Vagina (tissue), 2 donors: ENCODE measurements at regions not wholly inside any gene's neighbourhood (a gene's known extent, or its start where the extent isn't known, plus 50 kb on each side); places are given as distances from the start of the nearest gene placed in this dataset.

Source experiments
- DNase-seq, 2 donors: peaks; one replicate each; pipeline ENCODE4 v3.0.0-alpha.2; 2017; ENCODE audit errors: extremely low spot score in 2 of 2
- H3K27ac ChIP-seq: fragments of 200-600 bp; sonication (generic); one replicate; pipeline ENCODE4 v1.5.1; 2019
- H3K27me3 ChIP-seq: fragments of 200-600 bp; sonication (generic); one replicate; pipeline ENCODE4 v1.5.1; 2019
- H3K36me3 ChIP-seq, 2 donors: fragments of 200-600 bp; sonication (generic); one replicate each; pipeline ENCODE4 v1.5.1; 2017 to 2019
- H3K4me1 ChIP-seq: fragments of 200-600 bp; sonication (generic); one replicate; pipeline ENCODE4 v1.5.1; 2019
- H3K4me3 ChIP-seq, 2 donors: fragments of 200-600 bp; sonication (generic); 1 replicate in 1 of 2; 2 replicates in 1 of 2; pipeline ENCODE4 v1.5.1; 2016 to 2019
- H3K9me3 ChIP-seq: fragments of 200-600 bp; sonication (generic); one replicate; pipeline ENCODE4 v1.5.1; 2019
- CTCF ChIP-seq, 3 experiments: fragments of 450-650 bp in 2 of 3; fragments of 200-600 bp in 1 of 3; sonication (generic) in 1 of 3; IDR thresholded peaks; one replicate each; pipeline ENCODE4 v1.5.1; 2017 to 2019; ENCODE audit warnings: antibody characterized with exemption in 3 of 3, mild to moderate bottlenecking in 2 of 3, moderate library complexity in 2 of 3
- POLR2A ChIP-seq, 2 donors: fragments of 450-650 bp; IDR thresholded peaks; one replicate each; pipeline ENCODE4 v1.6.1; 2017; ENCODE audit warnings: antibody characterized with exemption in 2 of 2, mild to moderate bottlenecking in 2 of 2, moderate library complexity in 2 of 2
- POLR2AphosphoS5 ChIP-seq, 2 donors: sonication (generic); formaldehyde crosslinking; IDR thresholded peaks; one replicate each; pipeline ENCODE4 v1.9.0; 2017; ENCODE audit warnings: antibody characterized with exemption in 2 of 2, mild to moderate bottlenecking in 2 of 2, low read depth in 1 of 2; ENCODE audit not compliant: insufficient read depth in 1 of 2
- intact Hi-C: fragments of 100-400 bp; cut with DNase I; formaldehyde crosslinking; loops from one replicate; pipeline ENCODE4 v1.15.1; 2023

- H3K36me3 ChIP-seq: no peaks in the 10 kb centered on the region
- intact Hi-C loops: no loop called here
- H3K4me3 ChIP-seq: no peak overlapping the region
- H3K9me3 ChIP-seq: no peaks in the 10 kb centered on the region
- no peaks in the 10 kb centered on the region for H3K27me3 ChIP-seq
- H3K4me1 ChIP-seq: no peaks in the 10 kb centered on the region
- H3K27ac ChIP-seq: no peak overlapping the region
- TF ChIP-seq POLR2A (IDR thresholded peaks at IDR 0.05) (no peak), POLR2AphosphoS5 (IDR thresholded peaks at IDR 0.05; ENCODE audit: insufficient read depth in 1 of 2, low read depth in 1 of 2) (no peak), CTCF (IDR thresholded peaks at IDR 0.05) (no peak)
- no peak for DNase-seq
These were observed 90.5 kb downstream of the MRPL46 start for GRCh38 chr15:88376574-88377174.

GRCh38 chr15:88375234-88375927 is 91.8 kb downstream of the MRPL46 start:
- no peaks in the 10 kb centered on the region for H3K27me3 ChIP-seq
- intact Hi-C loops: no loop called here
- H3K36me3 ChIP-seq: no peaks in the 10 kb centered on the region
- no peaks in the 10 kb centered on the region for H3K9me3 ChIP-seq
- no peak overlapping the region for H3K4me3 ChIP-seq
- no peaks in the 10 kb centered on the region for H3K4me1 ChIP-seq
- H3K27ac ChIP-seq: no peak overlapping the region
- no peak for TF ChIP-seq CTCF (IDR thresholded peaks at IDR 0.05)
- TF ChIP-seq POLR2AphosphoS5 (IDR thresholded peaks at IDR 0.05; ENCODE audit: insufficient read depth in 1 of 2, low read depth in 1 of 2): no peak
- TF ChIP-seq POLR2A (IDR thresholded peaks at IDR 0.05): no peak
- no peak for DNase-seq

- Histone ChIP-seq H3K27ac (no peak overlapping the region), H3K36me3 (no peaks in the 10 kb centered on the region), H3K9me3 (no peaks in the 10 kb centered on the region), H3K4me3 (no peak overlapping the region), H3K4me1 (no peaks in the 10 kb centered on the region), H3K27me3 (no peaks in the 10 kb centered on the region)
- intact Hi-C loops: no loop called here
- DNase-seq: no peak
- TF ChIP-seq CTCF (IDR thresholded peaks at IDR 0.05): no peak
- TF ChIP-seq POLR2A (IDR thresholded peaks at IDR 0.05): no peak
- TF ChIP-seq POLR2AphosphoS5 (IDR thresholded peaks at IDR 0.05; ENCODE audit: insufficient read depth in 1 of 2, low read depth in 1 of 2): no peak
These were observed 102.1 kb downstream of the MRPL46 start for GRCh38 chr15:88365124-88365523.

GRCh38 chr15:88348579-88349230 is 92.2 kb upstream of the NTRK3 start:
- intact Hi-C loops: no loop called here
- no peak overlapping the region for H3K27ac ChIP-seq
- DNase-seq: no peak
- H3K27me3 ChIP-seq: no peaks in the 10 kb centered on the region
- no peaks in the 10 kb centered on the region for H3K4me1 ChIP-seq
- TF ChIP-seq POLR2A (IDR thresholded peaks at IDR 0.05) (no peak), POLR2AphosphoS5 (IDR thresholded peaks at IDR 0.05; ENCODE audit: insufficient read depth in 1 of 2, low read depth in 1 of 2) (no peak), CTCF (IDR thresholded peaks at IDR 0.05) (no peak)
- H3K9me3 ChIP-seq: no peaks in the 10 kb centered on the region
- H3K36me3 ChIP-seq: no peaks in the 10 kb centered on the region
- H3K4me3 ChIP-seq: no peak overlapping the region

- intact Hi-C loops: no loop called here
- DNase-seq: no peak
- TF ChIP-seq POLR2AphosphoS5 (IDR thresholded peaks at IDR 0.05; ENCODE audit: insufficient read depth in 1 of 2, low read depth in 1 of 2) (no peak), CTCF (IDR thresholded peaks at IDR 0.05) (no peak), POLR2A (IDR thresholded peaks at IDR 0.05) (no peak)
- H3K4me3 ChIP-seq: no peak overlapping the region
- H3K27me3 ChIP-seq: no peaks in the 10 kb centered on the region
- no peak overlapping the region for H3K27ac ChIP-seq
- H3K4me1 ChIP-seq: no peaks in the 10 kb centered on the region
- no peaks in the 10 kb centered on the region for H3K36me3 ChIP-seq
- H3K9me3 ChIP-seq: no peaks in the 10 kb centered on the region
These were observed 89.4 kb upstream of the NTRK3 start for GRCh38 chr15:88345962-88346361.
